ENCODE measurements at regions not wholly inside any gene's neighbourhood (a gene's known extent, or its start where the extent isn't known, plus 50 kb on each side); places are given as distances from the start of the nearest gene placed in this dataset.

GRCh38 chr20:60627751-60628565 lies 624.1 kb upstream of the CDH4 start:
- no peaks in the 10 kb centered on the region for H3K36me3 ChIP-seq
- no peaks in the 10 kb centered on the region for H3K9me3 ChIP-seq

GRCh38 chr20:60628749-60629148 lies 623.3 kb upstream of the CDH4 start:
- no peaks in the 10 kb centered on the region for H3K9me3 ChIP-seq
- no peak for TF ChIP-seq CTCF (IDR thresholded peaks at IDR 0.05)
- no peak overlapping the region for H3K27ac ChIP-seq
- H3K4me3 ChIP-seq (ENCODE audit: low read depth in 1 of 2, low read length in 1 of 2), result no peak overlapping the region
- H3K27me3 ChIP-seq, result no peaks in the 10 kb centered on the region
- H3K36me3 ChIP-seq, result no peaks in the 10 kb centered on the region
- H3K4me1 ChIP-seq (ENCODE audit: control insufficient read depth in 1 of 2, insufficient read depth in 1 of 2, low read depth in 1 of 2, low read length in 1 of 2), result peaks cover 0 to 6% of the 10 kb centered on the region in 2 experiments

More at GRCh38 chr20:60627751-60628565, 624.1 kb upstream of the CDH4 start:
- H3K27me3 ChIP-seq, result no peaks in the 10 kb centered on the region
- H3K27ac ChIP-seq, result no peak overlapping the region
- peaks cover 0 to 2% of the 10 kb centered on the region in 2 experiments for H3K4me1 ChIP-seq (ENCODE audit: control insufficient read depth in 1 of 2, insufficient read depth in 1 of 2, low read depth in 1 of 2, low read length in 1 of 2)
- no peak for TF ChIP-seq CTCF (IDR thresholded peaks at IDR 0.05)
- no peak overlapping the region for H3K4me3 ChIP-seq (ENCODE audit: low read depth in 1 of 2, low read length in 1 of 2)

GRCh38 chr20:60629206-60629605 lies 622.9 kb upstream of the CDH4 start:
- TF ChIP-seq CTCF (IDR thresholded peaks at IDR 0.05), result no peak
- Histone ChIP-seq H3K27me3 (no peaks in the 10 kb centered on the region), H3K9me3 (no peaks in the 10 kb centered on the region), H3K4me3 (ENCODE audit: low read depth in 1 of 2, low read length in 1 of 2) (no peak overlapping the region), H3K27ac (no peak overlapping the region), H3K4me1 (ENCODE audit: control insufficient read depth in 1 of 2, insufficient read depth in 1 of 2, low read depth in 1 of 2, low read length in 1 of 2) (peaks cover 0 to 6% of the 10 kb centered on the region in 2 experiments), H3K36me3 (no peaks in the 10 kb centered on the region)

- Histone ChIP-seq H3K4me3 (ENCODE audit: low read depth in 1 of 2, low read length in 1 of 2) (no peak overlapping the region), H3K36me3 (no peaks in the 10 kb centered on the region), H3K27ac (no peak overlapping the region), H3K9me3 (no peaks in the 10 kb centered on the region), H3K4me1 (ENCODE audit: control insufficient read depth in 1 of 2, insufficient read depth in 1 of 2, low read depth in 1 of 2, low read length in 1 of 2) (peaks cover 0 to 6% of the 10 kb centered on the region in 2 experiments), H3K27me3 (no peaks in the 10 kb centered on the region)
- no peak for TF ChIP-seq CTCF (IDR thresholded peaks at IDR 0.05)
These were observed 621.5 kb upstream of the CDH4 start for GRCh38 chr20:60630609-60631008.

- Histone ChIP-seq H3K4me1 (ENCODE audit: control insufficient read depth in 1 of 2, insufficient read depth in 1 of 2, low read depth in 1 of 2, low read length in 1 of 2) (peaks cover 0 to 6% of the 10 kb centered on the region in 2 experiments), H3K9me3 (no peaks in the 10 kb centered on the region), H3K27ac (no peak overlapping the region), H3K4me3 (ENCODE audit: low read depth in 1 of 2, low read length in 1 of 2) (no peak overlapping the region), H3K36me3 (no peaks in the 10 kb centered on the region), H3K27me3 (no peaks in the 10 kb centered on the region)
- TF ChIP-seq CTCF (IDR thresholded peaks at IDR 0.05), result no peak
These were observed 620.3 kb upstream of the CDH4 start for GRCh38 chr20:60631585-60632287.
